Smooth muscle cell (in vitro differentiated cells): ENCODE measurements at regions not wholly inside any gene's neighbourhood (a gene's known extent, or its start where the extent isn't known, plus 50 kb on each side); places are given as distances from the start of the nearest gene placed in this dataset.

Experiments
- DNase-seq: peaks from one replicate; lab custom pipeline; 2025; ENCODE audit not compliant: unreplicated experiment; lab: John Stamatoyannopoulos, UW
- H2AFZ ChIP-seq: fragments of 200-600 bp; sonication (generic); 2 replicates; pipeline ENCODE4 v1.6.0; 2016; ENCODE audit warnings: antibody characterized with exemption, low read depth, mild to moderate bottlenecking
- H3F3A ChIP-seq: fragments of 200-600 bp; sonication (generic); 2 replicates; pipeline ENCODE4 v1.6.0; 2017; ENCODE audit warnings: antibody characterized with exemption, low read depth
- H3K27ac ChIP-seq: fragments of 200-600 bp; sonication (generic); 2 replicates; pipeline ENCODE4 v1.5.1; 2016; ENCODE audit warnings: low read depth, mild to moderate bottlenecking
- H3K27me3 ChIP-seq: fragments of 200-600 bp; sonication (generic); 2 replicates; pipeline ENCODE4 v1.6.1; 2016; ENCODE audit warnings: low read depth, mild to moderate bottlenecking
- H3K36me3 ChIP-seq: fragments of 200-600 bp; sonication (generic); 2 replicates; pipeline ENCODE4 v1.5.1; 2016; ENCODE audit warnings: low read depth
- H3K4me1 ChIP-seq: fragments of 200-600 bp; sonication (generic); 2 replicates; pipeline ENCODE4 v1.5.1; 2016; ENCODE audit warnings: low read depth
- H3K4me2 ChIP-seq: fragments of 200-600 bp; sonication (generic); 2 replicates; pipeline ENCODE4 v1.6.0; 2016; ENCODE audit warnings: mild to moderate bottlenecking
- H3K4me3 ChIP-seq: fragments of 200-600 bp; sonication (generic); 2 replicates; pipeline ENCODE4 v1.5.1; 2016; ENCODE audit warnings: mild to moderate bottlenecking
- H3K79me2 ChIP-seq: fragments of 200-600 bp; sonication (generic); 2 replicates; pipeline ENCODE4 v1.6.0; 2016; ENCODE audit warnings: low read depth, mild to moderate bottlenecking
- H3K9ac ChIP-seq: fragments of 200-600 bp; sonication (generic); 2 replicates; pipeline ENCODE4 v1.6.0; 2016; ENCODE audit warnings: low read depth
- H3K9me3 ChIP-seq: fragments of 200-600 bp; sonication (generic); replicated peaks from 2 replicates; pipeline ENCODE4 v1.5.1; 2016; ENCODE audit warnings: low read depth
- H4K20me1 ChIP-seq: fragments of 200-600 bp; sonication (generic); 2 replicates; pipeline ENCODE4 v1.6.0; 2016; ENCODE audit warnings: low read depth
- WGBS: methylation state at CpG from one replicate; pipeline ENCODE4 v1.1.7; 2016; ENCODE audit warnings: low lambda C conversion rate; 5-methylcytosine and 5-hydroxymethylcytosine counted together
- TF ChIP-seq, protein P1 (sequence below): fragments of 200-600 bp; sonication (generic); IDR thresholded peaks from 2 replicates; pipeline ENCODE4 v1.5.1; 2017; ENCODE audit warnings: borderline replicate concordance, mild to moderate bottlenecking, antibody characterized with exemption; ENCODE audit not compliant: insufficient read depth, poor library complexity, severe bottlenecking

DNA sequence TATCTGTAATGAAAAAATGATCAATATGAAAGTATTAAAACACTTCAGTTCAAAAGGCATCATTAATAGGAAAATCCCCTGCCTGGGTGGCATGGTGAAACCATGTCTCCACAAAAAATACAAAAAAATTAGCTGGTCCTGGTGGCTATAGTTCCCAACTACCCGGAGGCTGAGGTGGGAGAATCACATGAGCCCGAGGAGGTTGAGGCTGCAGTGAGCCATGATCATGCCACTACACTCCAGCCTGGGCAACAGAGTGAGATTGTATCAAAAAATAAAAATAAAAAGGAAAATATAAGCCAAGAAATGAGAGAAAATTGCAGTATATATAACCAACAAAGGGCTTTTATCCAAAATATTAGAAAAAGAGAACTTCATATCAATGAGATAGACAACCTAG lies 71.6 kb upstream of the MYCN start:
- WGBS = 83% methylated on average over 2 of the region's 2 CpGs

DNA sequence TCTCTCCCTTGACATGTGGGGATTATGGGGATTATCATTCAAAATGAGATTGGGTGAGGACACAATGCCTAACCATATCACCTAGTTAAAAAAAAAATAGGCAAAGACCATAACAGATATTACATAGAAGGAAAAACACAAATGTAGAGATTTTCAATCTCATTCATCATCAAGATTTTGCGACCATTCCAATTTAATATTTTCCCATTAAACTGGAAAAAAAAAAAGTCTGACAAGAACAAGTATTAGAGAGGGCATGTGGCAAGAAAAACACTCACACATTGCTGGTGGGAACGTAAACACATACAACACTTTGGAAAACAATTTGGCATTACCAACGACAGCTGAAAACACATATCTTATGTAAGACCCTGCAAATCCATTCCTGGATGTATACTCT lies 71.0 kb upstream of the MYCN start:
- Histone ChIP-seq H3F3A (no peaks in the 10 kb centered on the region), H4K20me1 (no peaks in the 10 kb centered on the region), H3K79me2 (no peaks in the 10 kb centered on the region), H3K9me3 (no peaks in the 10 kb centered on the region), H2AFZ (no peak overlapping the region), H3K36me3 (no peaks in the 10 kb centered on the region), H3K9ac (no peak overlapping the region), H3K4me3 (no peak overlapping the region), H3K27ac (no peak overlapping the region), H3K4me1 (no peaks in the 10 kb centered on the region), H3K4me2 (no peak overlapping the region), H3K27me3 (no peaks in the 10 kb centered on the region)
- TF ChIP-seq, protein P1, sequence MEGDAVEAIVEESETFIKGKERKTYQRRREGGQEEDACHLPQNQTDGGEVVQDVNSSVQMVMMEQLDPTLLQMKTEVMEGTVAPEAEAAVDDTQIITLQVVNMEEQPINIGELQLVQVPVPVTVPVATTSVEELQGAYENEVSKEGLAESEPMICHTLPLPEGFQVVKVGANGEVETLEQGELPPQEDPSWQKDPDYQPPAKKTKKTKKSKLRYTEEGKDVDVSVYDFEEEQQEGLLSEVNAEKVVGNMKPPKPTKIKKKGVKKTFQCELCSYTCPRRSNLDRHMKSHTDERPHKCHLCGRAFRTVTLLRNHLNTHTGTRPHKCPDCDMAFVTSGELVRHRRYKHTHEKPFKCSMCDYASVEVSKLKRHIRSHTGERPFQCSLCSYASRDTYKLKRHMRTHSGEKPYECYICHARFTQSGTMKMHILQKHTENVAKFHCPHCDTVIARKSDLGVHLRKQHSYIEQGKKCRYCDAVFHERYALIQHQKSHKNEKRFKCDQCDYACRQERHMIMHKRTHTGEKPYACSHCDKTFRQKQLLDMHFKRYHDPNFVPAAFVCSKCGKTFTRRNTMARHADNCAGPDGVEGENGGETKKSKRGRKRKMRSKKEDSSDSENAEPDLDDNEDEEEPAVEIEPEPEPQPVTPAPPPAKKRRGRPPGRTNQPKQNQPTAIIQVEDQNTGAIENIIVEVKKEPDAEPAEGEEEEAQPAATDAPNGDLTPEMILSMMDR = no peak
- DNase-seq = no peak
- WGBS = 92% methylated on average over 3 of the region's 3 CpGs

More for the DNA sequence above, 71.6 kb upstream of the MYCN start:
- TF ChIP-seq, protein P1 = no peak
- H3K27ac ChIP-seq = no peak overlapping the region
- H3K4me2 ChIP-seq = no peak overlapping the region
- H3F3A ChIP-seq = no peaks in the 10 kb centered on the region
- H3K27me3 ChIP-seq = no peaks in the 10 kb centered on the region
- no peaks in the 10 kb centered on the region for H3K9me3 ChIP-seq
- no peaks in the 10 kb centered on the region for H3K4me1 ChIP-seq
- H4K20me1 ChIP-seq = no peaks in the 10 kb centered on the region
- no peak overlapping the region for H3K9ac ChIP-seq
- H3K4me3 ChIP-seq = no peak overlapping the region
- H3K79me2 ChIP-seq = no peaks in the 10 kb centered on the region
- DNase-seq = no peak
- no peak overlapping the region for H2AFZ ChIP-seq
- H3K36me3 ChIP-seq = no peaks in the 10 kb centered on the region

DNA sequence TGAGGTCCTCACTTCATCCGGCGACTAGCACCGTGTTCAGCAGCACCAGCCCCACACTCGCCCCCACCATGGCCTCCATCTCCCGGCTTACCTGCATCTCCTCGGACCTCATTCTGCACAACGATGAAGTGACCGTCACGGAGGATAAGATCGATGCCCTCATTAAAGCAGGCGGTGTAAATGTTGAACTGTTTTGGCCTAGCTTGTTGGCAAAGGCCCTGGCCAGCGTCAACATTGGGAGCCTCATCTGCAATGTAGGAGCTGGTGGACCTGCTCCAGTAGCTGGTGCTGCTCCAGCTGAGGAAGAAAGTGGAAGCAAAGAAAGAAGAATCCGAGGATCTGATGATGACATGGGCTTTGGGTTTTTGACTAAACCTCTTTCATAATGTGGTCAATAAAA lies 70.5 kb upstream of the MYCN start:
- DNase-seq = no peak
- H3K79me2 ChIP-seq = no peaks in the 10 kb centered on the region
- WGBS = 90% methylated on average over 13 of the region's 13 CpGs
- H3K4me3 ChIP-seq = no peak overlapping the region
- H3K4me2 ChIP-seq = no peak overlapping the region
- H2AFZ ChIP-seq = no peak overlapping the region
- H3K36me3 ChIP-seq = no peaks in the 10 kb centered on the region
- no peaks in the 10 kb centered on the region for H3F3A ChIP-seq
- H3K9me3 ChIP-seq = no peaks in the 10 kb centered on the region
- no peak overlapping the region for H3K9ac ChIP-seq
- no peaks in the 10 kb centered on the region for H3K27me3 ChIP-seq
- TF ChIP-seq, protein P1 = no peak
- H3K4me1 ChIP-seq = no peaks in the 10 kb centered on the region
- no peaks in the 10 kb centered on the region for H4K20me1 ChIP-seq
- no peak overlapping the region for H3K27ac ChIP-seq

DNA sequence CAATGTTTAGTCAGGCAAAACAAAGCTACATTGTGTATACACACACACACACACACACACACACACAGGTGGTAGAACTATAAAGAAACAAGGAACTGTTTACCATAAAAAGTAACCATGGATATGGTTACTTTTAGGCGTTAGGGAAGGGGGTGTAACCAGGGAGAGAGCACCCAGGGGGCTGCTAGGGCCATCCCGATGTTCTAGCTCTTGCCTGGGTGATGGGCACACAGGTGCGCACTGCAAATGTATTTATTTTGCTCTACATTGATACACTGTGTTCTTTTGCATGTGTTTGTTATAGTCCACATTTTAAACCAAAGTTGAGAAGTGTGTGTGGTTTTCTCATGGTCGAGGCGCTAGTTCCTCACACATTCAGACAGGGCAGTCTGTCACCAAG lies 69.8 kb upstream of the MYCN start:
- no peaks in the 10 kb centered on the region for H3K36me3 ChIP-seq
- H2AFZ ChIP-seq = no peak overlapping the region
- 93% methylated on average over 5 of the region's 5 CpGs for WGBS
- H3K79me2 ChIP-seq = no peaks in the 10 kb centered on the region
- H3K4me2 ChIP-seq = no peak overlapping the region
- TF ChIP-seq, protein P1 = no peak
- no peak overlapping the region for H3K27ac ChIP-seq
- H3K9me3 ChIP-seq = no peaks in the 10 kb centered on the region
- no peak for DNase-seq
- no peaks in the 10 kb centered on the region for H4K20me1 ChIP-seq
- H3K4me3 ChIP-seq = no peak overlapping the region
- no peaks in the 10 kb centered on the region for H3K27me3 ChIP-seq
- H3K9ac ChIP-seq = no peak overlapping the region
- H3K4me1 ChIP-seq = no peaks in the 10 kb centered on the region
- no peaks in the 10 kb centered on the region for H3F3A ChIP-seq
